HG02981 (cell line): ENCODE measurements at regions not wholly inside any gene's neighbourhood (a gene's known extent, or its start where the extent isn't known, plus 50 kb on each side); places are given as distances from the start of the nearest gene placed in this dataset.
"Not testable (repeated sequence)": the region's sequence is repeated elsewhere in the genome, so short reads cannot be mapped to it uniquely, and the experiment has no call there.

Experiments
- ATAC-seq: cut with Tn5 transposase; IDR thresholded peaks from one replicate; pipeline ENCODE4 v1.9.1; 2021; ENCODE audit warnings: mild to moderate bottlenecking, moderate library complexity; ENCODE audit not compliant: unreplicated experiment

DNA sequence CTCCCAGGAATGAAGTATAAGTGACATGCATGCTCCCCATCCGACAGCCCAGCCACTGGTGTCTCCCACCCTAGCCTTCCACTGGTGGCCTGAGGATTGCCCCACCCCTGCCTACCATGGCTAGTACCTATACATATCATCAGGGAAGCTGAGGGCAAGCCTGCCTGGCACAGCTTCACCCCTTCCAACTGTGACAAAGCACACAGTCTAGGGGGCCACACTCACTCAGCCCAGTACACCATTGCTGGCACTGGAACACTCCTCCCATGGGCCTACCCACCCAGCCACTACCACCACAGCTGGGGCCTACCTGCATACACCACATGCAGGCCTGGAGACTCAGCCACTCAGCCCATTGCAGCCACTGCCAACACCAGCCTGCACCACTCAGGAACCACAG, 393.1 kb upstream of the STEAP1 start:
- no peak for ATAC-seq

DNA sequence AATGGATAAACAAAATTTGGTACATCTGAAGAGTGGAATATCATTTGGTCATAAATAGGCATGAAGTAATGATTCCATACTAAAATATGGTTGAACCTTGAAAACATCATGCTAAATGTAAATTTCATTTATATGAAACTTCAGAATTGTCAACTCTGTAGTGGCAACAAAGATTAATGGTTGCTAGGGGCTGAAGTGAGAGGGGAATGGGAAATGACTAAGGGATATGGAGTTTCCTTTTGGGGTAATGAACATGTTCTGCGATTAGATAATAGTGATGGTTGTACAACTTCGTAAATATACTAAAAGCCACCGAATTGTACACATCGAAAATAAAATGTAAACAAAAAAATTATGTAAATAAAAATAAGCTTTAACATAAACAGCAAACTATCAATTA, 384.1 kb upstream of the STEAP1 start:
- no peak for ATAC-seq

GRCh38 chr7:89771003-89771636, 383.1 kb upstream of the STEAP1 start:
- ATAC-seq: no peak

DNA sequence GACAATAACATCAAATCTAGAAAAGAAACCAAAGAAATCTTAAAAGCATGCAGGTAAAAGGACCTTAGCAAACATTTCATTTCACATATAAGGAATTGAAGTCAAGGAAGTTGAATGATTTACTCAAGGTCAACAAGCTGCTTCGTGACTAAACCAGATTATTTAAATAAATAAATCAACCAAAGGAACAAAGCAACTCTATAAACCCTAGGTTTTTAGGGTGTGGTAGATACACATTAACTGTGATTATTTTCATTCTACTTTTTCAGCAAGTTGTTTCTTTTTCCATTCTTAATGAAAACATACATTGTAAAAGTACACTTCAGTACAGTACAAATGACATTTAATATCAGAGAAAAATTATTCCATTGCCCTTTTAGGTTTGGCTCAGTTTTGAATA, 382.0 kb upstream of the STEAP1 start:
- ATAC-seq: no peak

DNA sequence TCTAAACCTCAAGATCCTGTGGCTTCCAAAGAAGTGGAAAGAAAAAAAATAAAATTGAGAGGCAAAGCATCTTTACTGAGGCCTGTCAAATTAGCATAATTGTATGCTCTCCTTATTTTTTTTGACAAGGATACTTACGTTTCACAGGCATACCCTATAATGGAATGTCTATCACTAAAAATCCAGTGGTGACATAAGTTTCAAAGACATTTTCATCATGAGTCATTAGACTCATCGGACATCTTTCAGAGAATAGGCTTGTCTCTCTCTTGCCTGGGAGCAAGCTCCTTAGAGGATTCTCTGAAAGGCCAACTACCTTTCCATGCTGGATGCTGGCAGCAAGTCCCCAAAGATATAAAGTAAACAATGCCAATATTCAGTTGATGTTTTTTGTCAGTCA, 380.7 kb upstream of the STEAP1 start:
- no peak for ATAC-seq

DNA sequence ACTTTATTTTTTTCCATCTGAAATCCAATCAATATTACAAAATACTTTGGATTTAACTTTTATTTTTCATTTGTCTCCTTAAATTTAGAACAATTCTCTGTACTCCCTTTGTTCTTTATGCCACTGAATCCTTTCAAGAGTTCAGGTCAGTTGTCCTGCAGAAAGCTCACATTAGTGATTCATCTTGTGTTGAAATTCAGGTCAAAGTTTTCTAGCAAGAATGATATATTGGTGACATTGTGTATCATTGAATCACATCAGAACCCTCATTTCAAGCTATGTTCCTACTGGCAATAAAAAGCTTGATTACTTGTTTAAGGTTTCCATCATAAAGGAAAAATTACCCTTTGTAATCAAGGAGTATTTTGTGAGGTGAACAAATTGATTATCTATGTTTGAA, 378.8 kb upstream of the STEAP1 start:
- ATAC-seq: no peak

- no peak for ATAC-seq
Observed at GRCh38 chr7:89776980-89777379, 377.3 kb upstream of the STEAP1 start.

DNA sequence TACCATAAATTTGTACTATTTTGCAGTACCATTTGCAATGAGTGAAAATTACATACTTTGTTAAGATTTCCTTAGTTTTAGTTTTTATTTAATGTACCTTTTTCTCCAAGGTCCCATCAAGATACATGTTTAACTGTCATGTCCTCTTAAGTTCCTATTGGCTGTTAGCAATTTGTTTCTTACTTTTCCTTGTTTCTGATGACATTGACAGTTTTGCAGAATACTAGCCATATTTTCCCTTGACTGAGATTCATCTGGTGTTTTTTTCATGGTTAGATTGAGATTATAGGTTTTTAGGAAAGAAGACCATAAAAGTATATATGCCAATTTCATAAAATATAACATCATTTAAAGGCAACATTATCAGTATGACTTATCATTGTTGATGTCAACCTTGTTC, 376.8 kb upstream of the STEAP1 start:
- no peak for ATAC-seq

DNA sequence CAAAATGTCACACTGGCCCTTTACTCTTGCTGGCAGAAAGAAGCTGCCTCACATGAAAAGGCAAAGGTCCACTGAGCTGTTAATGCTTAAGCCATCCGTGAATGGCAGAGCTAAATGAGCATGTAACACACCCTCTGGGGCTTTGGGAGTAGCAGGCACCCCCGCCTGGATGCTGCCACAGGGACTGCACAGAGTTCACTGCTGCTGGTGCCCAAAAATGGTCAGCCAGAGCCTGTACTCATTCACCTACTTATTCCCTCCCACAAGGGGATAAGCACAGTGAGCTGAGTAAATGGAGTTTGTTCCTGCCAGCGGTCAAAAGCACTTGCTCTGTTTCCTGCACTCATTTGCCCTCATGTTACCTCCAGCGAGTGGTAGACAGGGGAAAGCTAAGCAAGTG, 374.0 kb upstream of the STEAP1 start:
- ATAC-seq: no peak

DNA sequence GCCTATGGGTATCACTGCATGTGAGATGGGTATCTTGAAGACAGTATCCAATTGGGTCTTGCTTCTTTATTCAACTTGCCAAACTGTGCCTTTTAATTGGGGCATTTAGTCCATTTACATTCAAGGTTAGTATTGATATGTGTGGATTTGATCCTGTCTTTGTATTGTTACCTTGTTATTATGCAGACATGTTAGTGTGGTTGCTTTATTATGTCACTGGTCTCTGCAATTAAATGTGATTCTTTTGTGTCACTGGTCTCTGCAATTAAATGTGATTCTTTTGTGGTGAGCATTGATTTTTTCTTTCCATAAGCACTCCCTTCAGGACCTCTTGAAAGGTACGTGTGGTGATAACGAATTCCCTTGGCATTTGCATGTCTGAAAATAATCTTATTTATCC, 357.8 kb upstream of the STEAP1 start:
- no peak for ATAC-seq

DNA sequence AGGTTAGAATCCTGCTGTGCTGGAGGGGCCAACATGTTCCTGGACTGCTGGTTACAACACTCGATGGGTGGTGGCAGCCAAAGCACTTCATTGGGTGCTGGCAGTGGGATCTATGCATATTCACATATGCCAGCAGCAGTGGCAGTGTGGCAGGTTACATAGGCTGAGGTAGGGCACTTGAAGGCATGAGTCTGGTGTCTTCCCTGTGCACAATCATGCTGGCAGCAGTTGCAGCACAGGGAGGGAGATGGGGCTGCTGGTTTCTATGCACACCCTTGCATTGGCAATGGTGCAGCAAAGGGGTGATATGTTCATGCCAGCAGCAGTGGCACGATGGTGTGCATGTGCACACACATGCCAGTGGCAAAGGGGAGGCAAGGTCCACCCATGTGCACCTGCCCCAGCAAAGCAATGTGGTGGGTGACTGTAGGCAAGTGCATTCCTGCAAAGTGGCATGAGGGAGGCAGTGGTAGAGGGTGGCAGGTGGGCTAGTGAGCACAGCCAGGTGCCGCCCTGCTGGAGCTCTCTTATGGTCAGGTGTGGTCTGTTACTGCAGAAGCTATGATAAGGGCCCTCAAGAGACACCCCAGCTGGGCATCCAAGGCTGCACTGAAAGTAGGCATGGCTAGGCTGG, 356.2 kb upstream of the STEAP1 start:
- ATAC-seq: no peak

DNA sequence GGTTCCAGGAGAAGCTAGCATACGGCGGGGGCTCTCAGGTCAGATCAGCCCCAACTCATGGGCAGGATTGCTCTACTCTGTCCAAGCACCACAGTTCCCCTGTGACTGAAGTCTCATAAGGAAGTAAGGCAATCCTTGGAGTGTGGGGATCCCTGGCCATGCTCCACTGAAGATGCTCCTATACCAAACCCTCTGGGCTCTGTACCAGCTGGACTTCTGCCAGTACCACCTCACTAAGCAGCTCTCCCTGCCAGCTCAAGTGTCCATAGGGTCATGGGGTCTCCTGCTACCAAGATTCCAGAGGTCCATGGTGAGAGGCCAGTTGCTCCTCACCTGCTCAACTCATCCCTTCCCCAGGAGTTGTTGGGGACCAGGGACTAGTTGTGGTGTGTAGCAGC, 355.7 kb upstream of the STEAP1 start:
- ATAC-seq: no peak

DNA sequence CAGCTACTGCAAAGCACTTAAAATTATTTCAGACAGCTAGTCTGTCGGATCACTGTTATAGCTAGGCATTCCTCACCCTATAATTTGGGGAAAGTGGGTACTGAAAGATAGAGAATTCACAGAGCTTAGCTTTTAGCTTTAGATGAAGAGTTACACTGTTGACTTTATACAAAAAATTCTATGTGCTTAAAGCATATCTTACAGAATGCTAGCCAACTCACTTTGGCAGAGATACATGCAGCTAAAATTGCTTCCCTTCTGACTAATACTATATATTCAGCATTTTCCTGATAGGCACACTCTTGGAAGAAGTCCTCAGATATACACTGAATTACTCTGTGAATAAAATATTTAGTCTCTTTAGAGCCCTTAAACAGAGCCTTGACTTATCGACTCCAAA, 353.5 kb upstream of the STEAP1 start:
- no peak for ATAC-seq

DNA sequence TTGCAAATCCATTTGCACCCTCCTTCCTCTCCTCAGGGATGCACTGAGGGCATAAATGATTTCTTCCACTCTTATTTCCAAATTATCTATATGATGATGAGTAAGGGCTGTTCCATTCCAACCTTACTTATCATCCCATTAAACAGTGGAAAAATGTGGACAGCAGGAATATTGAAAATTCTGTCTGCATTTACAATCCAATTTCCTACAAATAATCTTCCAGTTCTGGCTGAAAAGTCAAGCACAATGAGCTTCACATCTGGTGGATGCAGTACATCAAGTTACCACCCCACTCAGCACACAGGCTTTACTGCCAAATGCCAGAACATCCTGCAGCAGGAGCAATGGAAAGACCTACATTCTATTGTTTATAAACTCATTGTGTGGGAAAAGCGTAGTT, 345.0 kb upstream of the STEAP1 start:
- no peak for ATAC-seq

DNA sequence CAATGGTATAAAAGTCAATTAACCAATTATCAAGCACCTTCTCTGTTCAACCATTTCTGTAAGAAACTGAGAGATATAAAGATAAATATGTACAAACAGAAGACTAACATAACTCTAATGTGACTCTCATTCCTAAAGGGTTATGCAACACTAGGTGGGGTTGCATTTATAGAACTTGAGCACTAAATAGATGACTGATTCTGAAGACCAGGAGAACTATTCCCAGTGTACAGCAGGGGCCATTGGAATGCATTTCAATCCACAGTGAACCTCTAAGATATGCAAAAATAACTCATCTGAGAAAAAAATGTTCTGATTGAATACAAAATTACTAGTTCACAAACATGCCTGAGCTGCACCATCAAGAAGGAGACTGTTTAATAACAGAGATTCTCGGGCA, 341.2 kb upstream of the STEAP1 start:
- no peak for ATAC-seq

DNA sequence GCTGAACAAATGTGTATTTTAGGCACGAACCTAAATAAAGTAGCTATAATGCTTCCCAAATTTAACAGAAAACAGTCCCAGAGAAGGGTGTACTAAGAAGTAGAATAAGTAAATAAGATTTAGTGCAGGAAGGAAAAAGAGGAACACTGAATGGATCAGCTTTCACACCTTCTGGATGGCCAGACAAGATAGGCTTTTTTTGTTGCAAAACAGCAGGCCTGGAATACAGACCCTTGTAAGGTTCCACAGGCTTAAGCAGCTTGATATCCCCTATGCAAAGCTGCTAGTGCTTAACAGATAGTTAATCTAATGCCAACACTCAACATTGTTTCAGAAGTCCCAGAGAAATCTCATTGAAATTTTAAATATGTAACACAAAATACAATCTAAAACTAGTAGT, 328.1 kb upstream of the STEAP1 start:
- ATAC-seq: no peak

- no peak for ATAC-seq
Observed at GRCh38 chr7:89826557-89826956, 327.7 kb upstream of the STEAP1 start.

DNA sequence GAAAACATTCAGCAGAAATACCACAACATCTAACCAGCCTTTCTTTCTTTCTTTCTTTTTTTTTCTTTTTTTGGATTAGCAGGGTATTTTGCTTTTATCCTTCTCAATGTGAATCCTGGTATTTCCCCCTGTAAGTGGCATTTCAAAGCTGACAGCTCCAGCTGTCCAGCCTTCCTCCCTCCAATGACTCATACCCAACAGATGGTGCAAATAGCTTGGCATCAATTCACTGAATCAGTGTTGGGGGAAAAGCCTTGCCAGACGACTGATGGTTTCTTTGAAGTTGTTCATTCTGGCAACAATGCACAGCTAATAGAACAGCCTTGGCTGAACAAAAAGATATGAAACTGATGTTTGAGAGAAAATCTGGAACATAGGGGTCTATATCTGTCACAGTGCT, 316.8 kb upstream of the STEAP1 start:
- ATAC-seq: no peak

- ATAC-seq: no peak
Observed at GRCh38 chr7:89839329-89839728, 314.9 kb upstream of the STEAP1 start.

- no peak for ATAC-seq
Observed at GRCh38 chr7:89845952-89846351, 308.3 kb upstream of the STEAP1 start.

GRCh38 chr7:89849052-89849451, 305.2 kb upstream of the STEAP1 start:
- ATAC-seq: no peak

GRCh38 chr7:89857053-89857452, 297.2 kb upstream of the STEAP1 start:
- not testable (repeated sequence) for ATAC-seq

GRCh38 chr7:89857767-89858166, 296.5 kb upstream of the STEAP1 start:
- no peak for ATAC-seq
